PC-3 (cell line): ENCODE measurements at regions not wholly inside any gene's neighbourhood (a gene's known extent, or its start where the extent isn't known, plus 50 kb on each side); places are given as distances from the start of the nearest gene placed in this dataset.

Source experiments
- EZH2 ChIP-seq: fragments of 300-600 bp; sonication (generic); IDR thresholded peaks from one replicate; pipeline ENCODE4 v1.6.1; 2017; ENCODE audit warnings: antibody characterized with exemption, mild to moderate bottlenecking, low read length; ENCODE audit not compliant: unreplicated experiment
- TF ChIP-seq, protein P1 (sequence below): fragments of 300-600 bp; sonication (generic); conservative IDR thresholded peaks from 2 replicates; pipeline ENCODE4 v1.5.1; 2017; ENCODE audit warnings: antibody characterized with exemption, low read depth, mild to moderate bottlenecking, low read length

DNA sequence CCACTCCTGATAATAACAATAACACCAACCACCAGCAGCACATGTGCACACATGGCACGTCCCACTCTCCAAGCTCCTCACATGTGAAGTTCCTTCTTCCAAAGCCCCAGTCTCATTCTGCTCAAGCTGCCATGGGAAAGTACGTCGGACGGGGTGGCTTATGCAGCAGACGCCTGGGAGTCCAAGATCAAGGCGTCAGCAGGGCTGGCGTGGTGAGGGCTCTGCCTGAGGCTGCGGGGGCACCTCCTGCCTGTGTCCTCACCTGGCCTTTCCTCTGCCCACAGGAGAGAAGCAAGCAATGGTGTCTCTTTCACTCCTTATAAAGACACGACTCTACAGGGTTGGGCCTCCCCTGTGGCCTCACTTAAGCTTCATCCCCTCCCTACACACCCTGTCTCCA is 68.8 kb upstream of the INSIG1 start:
- TF ChIP-seq, protein P1, sequence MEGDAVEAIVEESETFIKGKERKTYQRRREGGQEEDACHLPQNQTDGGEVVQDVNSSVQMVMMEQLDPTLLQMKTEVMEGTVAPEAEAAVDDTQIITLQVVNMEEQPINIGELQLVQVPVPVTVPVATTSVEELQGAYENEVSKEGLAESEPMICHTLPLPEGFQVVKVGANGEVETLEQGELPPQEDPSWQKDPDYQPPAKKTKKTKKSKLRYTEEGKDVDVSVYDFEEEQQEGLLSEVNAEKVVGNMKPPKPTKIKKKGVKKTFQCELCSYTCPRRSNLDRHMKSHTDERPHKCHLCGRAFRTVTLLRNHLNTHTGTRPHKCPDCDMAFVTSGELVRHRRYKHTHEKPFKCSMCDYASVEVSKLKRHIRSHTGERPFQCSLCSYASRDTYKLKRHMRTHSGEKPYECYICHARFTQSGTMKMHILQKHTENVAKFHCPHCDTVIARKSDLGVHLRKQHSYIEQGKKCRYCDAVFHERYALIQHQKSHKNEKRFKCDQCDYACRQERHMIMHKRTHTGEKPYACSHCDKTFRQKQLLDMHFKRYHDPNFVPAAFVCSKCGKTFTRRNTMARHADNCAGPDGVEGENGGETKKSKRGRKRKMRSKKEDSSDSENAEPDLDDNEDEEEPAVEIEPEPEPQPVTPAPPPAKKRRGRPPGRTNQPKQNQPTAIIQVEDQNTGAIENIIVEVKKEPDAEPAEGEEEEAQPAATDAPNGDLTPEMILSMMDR = no peak
- TF ChIP-seq EZH2 = no peak
